PC-3 (cell line): ENCODE measurements at regions not wholly inside any gene's neighbourhood (a gene's known extent, or its start where the extent isn't known, plus 50 kb on each side); places are given as distances from the start of the nearest gene placed in this dataset.
"Not testable (repeated sequence)": the region's sequence is repeated elsewhere in the genome, so short reads cannot be mapped to it uniquely, and the experiment has no call there.

ENCODE experiments used
- ATAC-seq: fragments of 200-7000 bp; cut with Tn5 transposase; 2 replicates; pipeline ENCODE4 v1.9.1; 2020; ENCODE audit warnings: mild to moderate bottlenecking, moderate library complexity
- BruUV-seq: library from RNA; stranded (reverse); fragments of 400-500 nt; replicated peaks from 2 replicates; lab custom pipeline; 2021; lab: Mats Ljungman, UMichigan
- CTCF ChIA-PET: fragments of 300-600 bp; sonication (Branson Sonifier 250); formaldehyde crosslinking; loops from one replicate; lab custom pipeline; 2022; ENCODE audit warnings: antibody characterized with exemption; lab: Charles Lee
- POLR2A ChIA-PET: fragments of 300-600 bp; sonication (Branson Sonifier 250); formaldehyde crosslinking; loops from one replicate; lab custom pipeline; 2022; ENCODE audit warnings: antibody characterized with exemption; ENCODE audit not compliant: unreplicated experiment; lab: Charles Lee
- DNase-seq: peaks from one replicate; pipeline ENCODE4 v3.0.0-alpha.2; 2015
- H2AFZ ChIP-seq: fragments of 300-600 bp; sonication (generic); 2 replicates; pipeline ENCODE4 v1.6.0; 2016; ENCODE audit warnings: antibody characterized with exemption, low read length
- H3F3A ChIP-seq: fragments of 300-600 bp; sonication (generic); one replicate; pipeline ENCODE4 v1.6.0; 2017; ENCODE audit warnings: antibody characterized with exemption, low read length, control low read depth, mild to moderate bottlenecking; ENCODE audit not compliant: unreplicated experiment
- H3K27ac ChIP-seq: fragments of 300-600 bp; sonication (generic); 2 replicates; pipeline ENCODE4 v1.5.1; 2016; ENCODE audit warnings: mild to moderate bottlenecking, low read length
- H3K27me3 ChIP-seq: fragments of 300-600 bp; sonication (generic); 2 replicates; pipeline ENCODE4 v1.6.1; 2016; ENCODE audit warnings: low read length, mixed read lengths
- H3K36me3 ChIP-seq: fragments of 300-600 bp; sonication (generic); 2 replicates; pipeline ENCODE4 v1.6.1; 2016; ENCODE audit warnings: low read depth, mixed run types, low read length, mixed read lengths
- H3K4me1 ChIP-seq: fragments of 300-600 bp; sonication (generic); 2 replicates; pipeline ENCODE4 v1.5.1; 2016; ENCODE audit warnings: low read length; ENCODE audit not compliant: insufficient read depth
- H3K4me2 ChIP-seq: fragments of 300-600 bp; sonication (generic); 2 replicates; pipeline ENCODE4 v1.6.0; 2016; ENCODE audit warnings: low read length
- H3K4me3 ChIP-seq: fragments of 300-600 bp; sonication (generic); 2 replicates; pipeline ENCODE4 v1.5.1; 2016; ENCODE audit warnings: mild to moderate bottlenecking, low read length, mixed read lengths
- H3K79me2 ChIP-seq: fragments of 300-600 bp; sonication (generic); 2 replicates; pipeline ENCODE4 v1.6.1; 2017; ENCODE audit warnings: low read length, mixed read lengths
- H3K9ac ChIP-seq: fragments of 300-600 bp; sonication (generic); 2 replicates; pipeline ENCODE4 v1.6.0; 2016; ENCODE audit warnings: mild to moderate bottlenecking, low read length
- H3K9me2 ChIP-seq: fragments of 300-600 bp; sonication (generic); replicated peaks from 2 replicates; pipeline ENCODE4 v1.6.1; 2016; ENCODE audit warnings: mixed run types, low read length, mixed read lengths
- H3K9me3 ChIP-seq: fragments of 300-600 bp; sonication (generic); 2 replicates; pipeline ENCODE4 v1.6.1; 2016; ENCODE audit warnings: low read length, mixed read lengths
- H4K20me1 ChIP-seq: fragments of 300-600 bp; sonication (generic); 2 replicates; pipeline ENCODE4 v1.6.1; 2016; ENCODE audit warnings: low read length, mixed read lengths
- CTCF ChIP-seq: fragments of 300-600 bp; sonication (generic); conservative IDR thresholded peaks from 2 replicates; pipeline ENCODE4 v1.5.1; 2017; ENCODE audit warnings: antibody characterized with exemption, low read depth, mild to moderate bottlenecking, low read length
- EZH2 ChIP-seq: fragments of 300-600 bp; sonication (generic); IDR thresholded peaks from one replicate; pipeline ENCODE4 v1.6.1; 2017; ENCODE audit warnings: antibody characterized with exemption, mild to moderate bottlenecking, low read length; ENCODE audit not compliant: unreplicated experiment
- EZH2phosphoT487 ChIP-seq: fragments of 300-600 bp; sonication (generic); IDR thresholded peaks from 2 replicates; pipeline ENCODE4 v1.6.1; 2018; ENCODE audit warnings: mild to moderate bottlenecking, antibody characterized with exemption, low read length, borderline replicate concordance
- intact Hi-C: fragments of 100-400 bp; cut with micrococcal nuclease; formaldehyde crosslinking; loops from 2 replicates; pipeline ENCODE4 v1.9.0; 2023

- BruUV-seq: no TSS peak
- peaks cover 5% of the 10 kb centered on the region for H3F3A ChIP-seq
- TF ChIP-seq EZH2: no peak
- no peak for TF ChIP-seq CTCF
- no peak for TF ChIP-seq EZH2phosphoT487
Observed at GRCh38 chr10:37727491-37728352, 129.7 kb downstream of the ZNF248 start.

GRCh38 chr10:37721100-37721499 lies 136.3 kb downstream of the ZNF248 start:
- Histone ChIP-seq H3K9me3 (peaks cover 19% of the 10 kb centered on the region; the same call in 1 of the 2 replicates), H3K79me2 (no peaks in the 10 kb centered on the region), H3K36me3 (no peaks in the 10 kb centered on the region), H3K9ac (no peak overlapping the region), H3K9me2 (no peaks in the 10 kb centered on the region), H3K4me1 (no peaks in the 10 kb centered on the region), H3K27ac (no peak overlapping the region), H3K27me3 (no peaks in the 10 kb centered on the region), H3F3A (no peaks in the 10 kb centered on the region), H3K4me3 (no peak overlapping the region), H4K20me1 (no peaks in the 10 kb centered on the region), H2AFZ (no peak overlapping the region), H3K4me2 (no peak overlapping the region)
- TF ChIP-seq EZH2phosphoT487: no peak
- no peak for TF ChIP-seq CTCF
- no peak for TF ChIP-seq EZH2
- ATAC-seq: no peak
- ChIA-PET POLR2A (no interaction called here), CTCF (no interaction called here)
- no TSS peak for BruUV-seq
- intact Hi-C loops: no loop called here
- DNase-seq: no peak

More at GRCh38 chr10:37727491-37728352, 129.7 kb downstream of the ZNF248 start:
- H3K9ac ChIP-seq: no peak overlapping the region
- ATAC-seq (no peak), DNase-seq (no peak)
- intact Hi-C loops: no loop called here
- H3K4me3 ChIP-seq: no peak overlapping the region
- no peak overlapping the region for H3K27ac ChIP-seq
- CTCF ChIA-PET: no interaction called here
- H3K9me3 ChIP-seq: no peaks in the 10 kb centered on the region
- H3K79me2 ChIP-seq: no peaks in the 10 kb centered on the region
- H3K4me2 ChIP-seq: no peak overlapping the region
- POLR2A ChIA-PET: no interaction called here
- H3K36me3 ChIP-seq: no peaks in the 10 kb centered on the region
- H4K20me1 ChIP-seq: no peaks in the 10 kb centered on the region
- H3K27me3 ChIP-seq: no peaks in the 10 kb centered on the region
- H3K4me1 ChIP-seq: peaks cover 11% of the 10 kb centered on the region
- no peak overlapping the region for H2AFZ ChIP-seq
- no peaks in the 10 kb centered on the region for H3K9me2 ChIP-seq

- H3K9me2 ChIP-seq, H2AFZ ChIP-seq, intact Hi-C loops, POLR2A ChIA-PET, H3K27ac ChIP-seq, H3K79me2 ChIP-seq, H3K36me3 ChIP-seq, H4K20me1 ChIP-seq, BruUV-seq, ATAC-seq, H3F3A ChIP-seq, CTCF ChIA-PET, H3K27me3 ChIP-seq, H3K9ac ChIP-seq, DNase-seq, H3K4me2 ChIP-seq, H3K4me3 ChIP-seq: not testable (repeated sequence)
- H3K4me1 ChIP-seq: peaks cover 11% of the 10 kb centered on the region
- H3K9me3 ChIP-seq: peaks cover 19% of the 10 kb centered on the region; the same call in 1 of the 2 replicates
Observed at GRCh38 chr10:37718060-37718459, 139.3 kb downstream of the ZNF248 start.
